HG03378 (cell line): ENCODE measurements at regions not wholly inside any gene's neighbourhood (a gene's known extent, or its start where the extent isn't known, plus 50 kb on each side); places are given as distances from the start of the nearest gene placed in this dataset.
"Not testable (repeated sequence)": the region's sequence is repeated elsewhere in the genome, so short reads cannot be mapped to it uniquely, and the experiment has no call there.

Experiments used
- ATAC-seq: cut with Tn5 transposase; IDR thresholded peaks from one replicate; pipeline ENCODE4 v1.9.1; 2021; ENCODE audit warnings: mild to moderate bottlenecking, moderate library complexity; ENCODE audit not compliant: unreplicated experiment

DNA sequence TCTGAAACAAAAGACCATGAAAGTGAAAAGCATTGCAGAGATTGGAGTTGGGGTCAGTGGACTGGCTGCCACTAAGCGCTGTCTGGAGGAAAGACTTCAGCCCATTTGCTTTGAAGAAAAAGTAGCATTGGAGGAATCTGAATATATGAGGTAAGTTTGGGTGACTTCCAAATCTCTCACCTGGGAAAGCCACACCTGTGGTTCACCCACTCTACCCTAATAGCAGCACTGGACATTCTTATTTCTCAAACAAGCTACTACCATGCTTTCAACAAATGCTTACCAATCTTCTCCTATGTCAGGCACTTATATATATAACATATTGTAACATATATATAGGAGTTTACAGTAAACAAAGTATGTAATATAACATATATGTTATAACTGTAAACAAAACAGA lies 76.0 kb upstream of the POGK start:
- no peak for ATAC-seq

GRCh38 chr1:166766942-166767341 lies 72.3 kb upstream of the POGK start:
- ATAC-seq, result no peak

DNA sequence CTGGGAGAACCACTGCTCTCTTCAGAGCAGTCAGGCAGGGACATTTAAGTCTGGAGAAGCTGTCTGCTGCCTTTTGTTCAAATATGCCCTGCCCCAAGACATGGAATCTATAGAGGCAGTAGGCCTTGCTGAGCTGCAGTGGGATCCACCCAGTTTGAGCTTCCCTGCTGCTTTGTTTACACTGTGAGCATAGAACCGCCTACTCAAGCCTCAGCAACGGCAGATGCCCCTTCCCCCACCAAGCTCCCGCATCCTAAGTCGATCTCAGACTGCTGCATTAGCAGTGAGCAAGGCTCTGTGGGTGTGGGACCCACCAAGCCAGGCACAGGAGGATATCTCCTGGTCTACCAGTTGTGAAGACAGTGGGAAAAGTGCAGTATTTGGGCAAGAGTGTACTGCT lies 54.6 kb upstream of the POGK start:
- ATAC-seq, result not testable (repeated sequence)

DNA sequence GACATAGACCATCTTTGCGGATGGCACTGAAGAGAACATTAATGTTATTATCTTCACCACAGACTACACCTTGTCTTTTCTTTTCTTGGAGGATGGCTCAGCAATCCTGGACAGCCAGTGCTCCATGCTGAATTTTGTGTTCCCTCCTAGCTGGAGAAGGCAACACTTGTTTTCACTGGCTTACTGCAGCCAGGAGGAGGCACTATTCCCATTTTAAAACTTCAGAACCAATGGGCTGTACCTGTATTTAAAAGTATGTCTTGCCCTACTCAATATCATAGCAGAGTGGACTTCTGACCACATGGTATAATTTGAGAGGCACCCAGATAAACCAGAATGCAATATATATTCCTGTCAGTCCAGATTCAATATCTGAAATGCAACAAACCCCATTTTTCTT lies 53.3 kb upstream of the POGK start:
- ATAC-seq, result no peak

DNA sequence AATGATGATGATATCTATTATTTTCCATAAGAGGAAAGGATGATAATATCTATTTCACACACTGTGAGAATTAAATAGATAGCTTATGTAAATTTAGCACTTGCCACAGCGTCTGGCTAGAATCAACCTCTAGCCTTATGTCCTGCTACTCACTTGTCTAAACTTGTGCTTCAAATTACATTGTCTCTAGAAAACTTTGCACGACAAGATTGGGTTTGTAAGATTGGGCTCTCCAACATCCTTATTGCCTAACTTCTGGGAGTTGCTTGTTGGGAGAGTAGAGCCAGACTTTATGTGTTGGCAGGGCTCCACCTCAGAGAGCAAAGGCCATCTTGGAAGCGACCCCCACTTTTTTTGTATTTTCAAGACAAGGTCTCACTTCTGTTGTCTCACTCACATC lies 50.0 kb upstream of the POGK start:
- ATAC-seq, result no peak
